Activated naive CD4-positive, alpha-beta T cell treated with anti-CD3 and anti-CD28 coated beads, Interleukin-2, amount 50 U/mL, for 72 hours (primary cell): ENCODE measurements at regions not wholly inside any gene's neighbourhood (a gene's known extent, or its start where the extent isn't known, plus 50 kb on each side); places are given as distances from the start of the nearest gene placed in this dataset.

ENCODE experiments used
- ATAC-seq, 2 donors: fragments of 150-1000 bp; cut with Tn5 transposase; 2 replicates each; pipeline ENCODE4 v1.10.0; 2021; ENCODE audit warnings: mild to moderate bottlenecking in 2 of 2, moderate library complexity in 2 of 2
- DNase-seq, 2 donors: peaks; one replicate each; pipeline ENCODE4 v3.0.0; 2021 to 2022; ENCODE audit warnings: low spot score in 2 of 2
- H3K27ac Mint-ChIP-seq, 2 donors: one replicate each; pipeline ENCODE4 v1.8.0; 2022; ENCODE audit warnings: mild to moderate bottlenecking in 2 of 2, mixed read lengths in 2 of 2
- H3K36me3 Mint-ChIP-seq, 2 donors: one replicate each; pipeline ENCODE4 v1.8.0; 2022; ENCODE audit warnings: mixed read lengths in 2 of 2
- H3K9me3 Mint-ChIP-seq, 2 donors: one replicate each; pipeline ENCODE4 v1.8.0; 2022; ENCODE audit warnings: mixed read lengths in 2 of 2

DNA sequence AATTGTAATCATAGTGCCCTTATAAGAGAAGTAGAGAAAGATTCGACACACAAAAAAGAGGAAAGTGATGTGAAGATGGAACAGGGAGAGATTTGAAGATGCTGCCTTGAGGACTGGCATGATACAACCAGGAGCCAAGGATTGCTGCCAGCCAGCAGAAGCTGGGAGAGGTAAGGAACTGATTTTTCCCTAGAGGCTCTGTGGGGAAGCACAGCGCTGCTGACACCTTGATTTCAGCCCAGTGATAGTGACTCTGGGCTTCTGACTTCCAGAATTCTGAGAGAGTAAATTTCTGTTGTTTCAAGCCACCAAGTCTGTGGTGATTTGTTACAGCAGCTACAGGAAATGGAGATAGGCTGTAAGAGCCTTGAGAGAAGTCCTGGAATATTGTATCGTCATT is 98.2 kb downstream of the RAB11FIP2 start:
- peaks cover 0 to 4% of the 10 kb centered on the region in 2 donors for H3K9me3 Mint-ChIP-seq
- no peak for DNase-seq
- no peak overlapping the region for H3K27ac Mint-ChIP-seq
- ATAC-seq: no peak
- H3K36me3 Mint-ChIP-seq: no peaks in the 10 kb centered on the region

DNA sequence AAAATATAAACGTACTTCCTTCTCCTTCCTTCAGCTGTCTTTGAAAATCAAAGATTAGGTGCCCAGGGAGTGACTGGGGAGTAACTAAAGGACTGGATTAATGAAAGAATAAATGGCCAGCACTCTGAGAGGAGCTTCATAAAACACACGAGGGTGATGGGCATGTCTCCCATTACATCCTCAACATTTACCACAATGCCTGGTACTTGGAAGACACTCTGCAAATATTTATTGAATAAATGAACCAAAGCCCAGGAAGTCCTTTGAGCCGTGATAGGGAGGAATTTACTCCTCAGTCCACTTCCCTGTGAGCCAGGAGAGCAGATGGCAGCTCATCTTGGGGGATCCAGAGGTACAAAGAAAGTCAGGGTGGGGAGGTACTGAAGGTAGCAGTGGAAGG is 96.3 kb downstream of the RAB11FIP2 start:
- H3K36me3 Mint-ChIP-seq: peaks cover 0 to under 1% of the 10 kb centered on the region in 2 donors
- no peak for DNase-seq
- no peak for ATAC-seq
- H3K27ac Mint-ChIP-seq: peak overlapping the region in 1 of 2 donors; percentile 66
- no peaks in the 10 kb centered on the region for H3K9me3 Mint-ChIP-seq
